ENCODE measurements at regions not wholly inside any gene's neighbourhood (a gene's known extent, or its start where the extent isn't known, plus 50 kb on each side); places are given as distances from the start of the nearest gene placed in this dataset.
"Not testable (repeated sequence)": the region's sequence is repeated elsewhere in the genome, so short reads cannot be mapped to it uniquely, and the experiment has no call there.

GRCh38 chr4:179607003-179607402 lies 2164.8 kb upstream of the AGA start:
- no peak for DNase-seq
- Histone ChIP-seq H3K4me3 (ENCODE audit: insufficient read depth, low read depth, low read length) (no peak overlapping the region), H3K27me3 (ENCODE audit: control insufficient read depth, insufficient read depth, low read length) (no peaks in the 10 kb centered on the region), H3K36me3 (replicated peaks; ENCODE audit: control insufficient read depth, insufficient read depth, low read length) (no peaks in the 10 kb centered on the region)

- no peaks in the 10 kb centered on the region for H3K36me3 ChIP-seq (replicated peaks; ENCODE audit: control insufficient read depth, insufficient read depth, low read length)
- no peaks in the 10 kb centered on the region for H3K27me3 ChIP-seq (ENCODE audit: control insufficient read depth, insufficient read depth, low read length)
- H3K4me3 ChIP-seq (ENCODE audit: insufficient read depth, low read depth, low read length) = no peak overlapping the region
- no peak for DNase-seq
Observed at GRCh38 chr4:179615704-179616103, 2173.5 kb upstream of the AGA start.

- H3K36me3 ChIP-seq (replicated peaks; ENCODE audit: control insufficient read depth, insufficient read depth, low read length) = no peaks in the 10 kb centered on the region
- no peak overlapping the region for H3K4me3 ChIP-seq (ENCODE audit: insufficient read depth, low read depth, low read length)
- H3K27me3 ChIP-seq (ENCODE audit: control insufficient read depth, insufficient read depth, low read length) = no peaks in the 10 kb centered on the region
- no peak for DNase-seq
Observed at GRCh38 chr4:179618966-179619365, 2176.7 kb upstream of the AGA start.

- DNase-seq = no peak
- Histone ChIP-seq H3K27me3 (ENCODE audit: control insufficient read depth, insufficient read depth, low read length) (no peaks in the 10 kb centered on the region), H3K4me3 (ENCODE audit: insufficient read depth, low read depth, low read length) (no peak overlapping the region), H3K36me3 (replicated peaks; ENCODE audit: control insufficient read depth, insufficient read depth, low read length) (no peaks in the 10 kb centered on the region)
Observed at GRCh38 chr4:179624768-179625181, 2182.5 kb upstream of the AGA start.

GRCh38 chr4:179625406-179625805 lies 2183.2 kb upstream of the AGA start:
- Histone ChIP-seq H3K36me3 (replicated peaks; ENCODE audit: control insufficient read depth, insufficient read depth, low read length) (no peaks in the 10 kb centered on the region), H3K4me3 (ENCODE audit: insufficient read depth, low read depth, low read length) (no peak overlapping the region), H3K27me3 (ENCODE audit: control insufficient read depth, insufficient read depth, low read length) (no peaks in the 10 kb centered on the region)
- DNase-seq = no peak

GRCh38 chr4:179626687-179627086 lies 2184.4 kb upstream of the AGA start:
- no peak overlapping the region for H3K4me3 ChIP-seq (ENCODE audit: insufficient read depth, low read depth, low read length)
- DNase-seq = peak; percentile 44
- no peaks in the 10 kb centered on the region for H3K36me3 ChIP-seq (replicated peaks; ENCODE audit: control insufficient read depth, insufficient read depth, low read length)
- no peaks in the 10 kb centered on the region for H3K27me3 ChIP-seq (ENCODE audit: control insufficient read depth, insufficient read depth, low read length)

GRCh38 chr4:179631321-179631720 lies 2189.1 kb upstream of the AGA start:
- no peaks in the 10 kb centered on the region for H3K36me3 ChIP-seq (replicated peaks; ENCODE audit: control insufficient read depth, insufficient read depth, low read length)
- H3K4me3 ChIP-seq (ENCODE audit: insufficient read depth, low read depth, low read length) = no peak overlapping the region
- H3K27me3 ChIP-seq (ENCODE audit: control insufficient read depth, insufficient read depth, low read length) = no peaks in the 10 kb centered on the region
- no peak for DNase-seq

GRCh38 chr4:179634862-179635261 lies 2192.6 kb upstream of the AGA start:
- no peak for DNase-seq
- Histone ChIP-seq H3K27me3 (ENCODE audit: control insufficient read depth, insufficient read depth, low read length) (no peaks in the 10 kb centered on the region), H3K4me3 (ENCODE audit: insufficient read depth, low read depth, low read length) (no peak overlapping the region), H3K36me3 (replicated peaks; ENCODE audit: control insufficient read depth, insufficient read depth, low read length) (no peaks in the 10 kb centered on the region)

- H3K4me3 ChIP-seq (ENCODE audit: insufficient read depth, low read depth, low read length) = no peak overlapping the region
- H3K27me3 ChIP-seq (ENCODE audit: control insufficient read depth, insufficient read depth, low read length) = no peaks in the 10 kb centered on the region
- H3K36me3 ChIP-seq (replicated peaks; ENCODE audit: control insufficient read depth, insufficient read depth, low read length) = no peaks in the 10 kb centered on the region
- no peak for DNase-seq
Observed at GRCh38 chr4:179662522-179662921, 2220.3 kb upstream of the AGA start.

- no peak overlapping the region for H3K4me3 ChIP-seq (ENCODE audit: insufficient read depth, low read depth, low read length)
- no peak for DNase-seq
- no peaks in the 10 kb centered on the region for H3K36me3 ChIP-seq (replicated peaks; ENCODE audit: control insufficient read depth, insufficient read depth, low read length)
- H3K27me3 ChIP-seq (ENCODE audit: control insufficient read depth, insufficient read depth, low read length) = no peaks in the 10 kb centered on the region
Observed at GRCh38 chr4:179663641-179664429, 2221.6 kb upstream of the AGA start.

- H3K4me3 ChIP-seq (ENCODE audit: insufficient read depth, low read depth, low read length) = no peak overlapping the region
Observed at GRCh38 chr4:179664430-179665027, 2222.3 kb upstream of the AGA start.

GRCh38 chr4:179666226-179666625 lies 2224.0 kb upstream of the AGA start:
- no peaks in the 10 kb centered on the region for H3K27me3 ChIP-seq (ENCODE audit: control insufficient read depth, insufficient read depth, low read length)
- H3K36me3 ChIP-seq (replicated peaks; ENCODE audit: control insufficient read depth, insufficient read depth, low read length) = no peaks in the 10 kb centered on the region
- DNase-seq = peak; percentile 15
- H3K4me3 ChIP-seq (ENCODE audit: insufficient read depth, low read depth, low read length) = no peak overlapping the region

More at GRCh38 chr4:179664430-179665027, 2222.3 kb upstream of the AGA start:
- DNase-seq = no peak
- no peaks in the 10 kb centered on the region for H3K36me3 ChIP-seq (replicated peaks; ENCODE audit: control insufficient read depth, insufficient read depth, low read length)
- H3K27me3 ChIP-seq (ENCODE audit: control insufficient read depth, insufficient read depth, low read length) = no peaks in the 10 kb centered on the region

- no peaks in the 10 kb centered on the region for H3K27me3 ChIP-seq (ENCODE audit: control insufficient read depth, insufficient read depth, low read length)
- DNase-seq = no peak
- H3K4me3 ChIP-seq (ENCODE audit: insufficient read depth, low read depth, low read length) = no peak overlapping the region
- no peaks in the 10 kb centered on the region for H3K36me3 ChIP-seq (replicated peaks; ENCODE audit: control insufficient read depth, insufficient read depth, low read length)
Observed at GRCh38 chr4:179671609-179672008, 2229.4 kb upstream of the AGA start.

GRCh38 chr4:179678093-179678814 lies 2236.0 kb upstream of the AGA start:
- no peak for DNase-seq
- Histone ChIP-seq H3K4me3 (ENCODE audit: insufficient read depth, low read depth, low read length) (no peak overlapping the region), H3K36me3 (replicated peaks; ENCODE audit: control insufficient read depth, insufficient read depth, low read length) (no peaks in the 10 kb centered on the region), H3K27me3 (ENCODE audit: control insufficient read depth, insufficient read depth, low read length) (no peaks in the 10 kb centered on the region)

- H3K4me3 ChIP-seq (ENCODE audit: insufficient read depth, low read depth, low read length); H3K36me3 ChIP-seq (replicated peaks; ENCODE audit: control insufficient read depth, insufficient read depth, low read length); H3K27me3 ChIP-seq (ENCODE audit: control insufficient read depth, insufficient read depth, low read length); DNase-seq: not testable (repeated sequence)
Observed at GRCh38 chr4:179683661-179684060, 2241.4 kb upstream of the AGA start.

Measured in H7 (cell line).